IMR-90 (cell line): ENCODE measurements at regions not wholly inside any gene's neighbourhood (a gene's known extent, or its start where the extent isn't known, plus 50 kb on each side); places are given as distances from the start of the nearest gene placed in this dataset.
A peak's percentile ranks its signal among the peaks of the same experiment; 100 is the strongest.

Experiments
- ATAC-seq: fragments of 200-7000 bp; cut with Tn5 transposase; 2 replicates; pipeline ENCODE4 v1.9.1; 2020; ENCODE audit warnings: low read depth, mild to moderate bottlenecking, moderate library complexity
- BruUV-seq: library from RNA; stranded (reverse); fragments of 400-500 nt; replicated peaks from 2 replicates; lab custom pipeline; 2021; lab: Mats Ljungman, UMichigan
- CTCF ChIA-PET: fragments of 300-600 bp; formaldehyde crosslinking; extraction: SDS; loops from one replicate; lab custom pipeline; 2021; ENCODE audit warnings: antibody characterized with exemption; lab: Yijun Ruan, JAX
- POLR2A ChIA-PET: fragments of 300-600 bp; sonication (Branson Sonifier 250); formaldehyde crosslinking; loops from one replicate; lab custom pipeline; 2022; ENCODE audit warnings: antibody characterized with exemption; ENCODE audit not compliant: unreplicated experiment; lab: Charles Lee
- DNase-seq: peaks from one replicate; pipeline ENCODE4 v3.0.0; 2013
- H2AFZ ChIP-seq: replicated peaks from 2 replicates; pipeline ENCODE3; 2013; ENCODE audit warnings: low read length, mild to moderate bottlenecking; ENCODE audit not compliant: poor library complexity
- H2AK5ac ChIP-seq: 2 replicates; pipeline ENCODE4 v1.6.1; 2013; ENCODE audit warnings: low read depth, low read length, inconsistent platforms
- H2AK9ac ChIP-seq: replicated peaks from 2 replicates; pipeline ENCODE3; 2013; ENCODE audit warnings: mild to moderate bottlenecking, low read depth, low read length, moderate library complexity; ENCODE audit not compliant: poor library complexity
- H2BK120ac ChIP-seq: 2 replicates; pipeline ENCODE4 v1.6.1; 2013; ENCODE audit warnings: low read depth, low read length, inconsistent platforms
- H2BK15ac ChIP-seq: 3 replicates; pipeline ENCODE4 v1.6.1; 2013; ENCODE audit warnings: low read depth, low read length, inconsistent platforms
- H2BK20ac ChIP-seq: 2 replicates; pipeline ENCODE4 v1.6.1; 2013; ENCODE audit warnings: low read depth, mild to moderate bottlenecking, inconsistent platforms, low read length, moderate library complexity
- H2BK5ac ChIP-seq: 2 replicates; pipeline ENCODE4 v1.6.1; 2013; ENCODE audit warnings: mild to moderate bottlenecking, low read depth, low read length, inconsistent platforms; ENCODE audit not compliant: poor library complexity, severe bottlenecking
- H3K14ac ChIP-seq: replicated peaks from 2 replicates; pipeline ENCODE4 v1.6.1; 2013; ENCODE audit warnings: low read depth, low read length, inconsistent platforms
- H3K18ac ChIP-seq: 2 replicates; pipeline ENCODE4 v1.6.1; 2013; ENCODE audit warnings: low read depth, low read length, control low read depth
- H3K23ac ChIP-seq: 2 replicates; pipeline ENCODE4 v1.6.1; 2013; ENCODE audit warnings: low read depth, low read length, inconsistent platforms
- H3K27ac ChIP-seq: 2 replicates; pipeline ENCODE4 v1.5.1; 2013; ENCODE audit warnings: mild to moderate bottlenecking, control low read depth, low read length; ENCODE audit not compliant: insufficient read depth
- H3K27me3 ChIP-seq: 2 replicates; pipeline ENCODE4 v1.6.1; 2013; ENCODE audit warnings: low read length; ENCODE audit not compliant: control insufficient read depth, insufficient read depth
- H3K36me3 ChIP-seq: 2 replicates; pipeline ENCODE4 v1.6.1; 2013; ENCODE audit warnings: low read length, mixed read lengths; ENCODE audit not compliant: control insufficient read depth, insufficient read depth
- H3K4ac ChIP-seq: 2 replicates; pipeline ENCODE4 v1.6.1; 2013; ENCODE audit warnings: low read depth, low read length, inconsistent platforms
- H3K4me1 ChIP-seq: 2 replicates; pipeline ENCODE4 v1.6.1; 2013; ENCODE audit warnings: low read length, mixed read lengths; ENCODE audit not compliant: control insufficient read depth, insufficient read depth
- H3K4me2 ChIP-seq: 2 replicates; pipeline ENCODE4 v1.6.1; 2013; ENCODE audit warnings: low read depth, mild to moderate bottlenecking, control low read depth, low read length, moderate library complexity
- H3K4me3 ChIP-seq: 2 replicates; pipeline ENCODE4 v1.5.1; 2013; ENCODE audit warnings: low read depth, mild to moderate bottlenecking, control low read depth, low read length, moderate library complexity; ENCODE audit not compliant: insufficient read depth
- H3K56ac ChIP-seq: 2 replicates; pipeline ENCODE4 v1.6.1; 2013; ENCODE audit warnings: low read length, inconsistent platforms; ENCODE audit not compliant: insufficient read depth; ENCODE audit errors: extremely low read depth
- H3K79me1 ChIP-seq, 2 experiments: 2 replicates each; pipeline ENCODE4 v1.6.1; 2013; ENCODE audit warnings: low read length in 2 of 2, inconsistent platforms in 1 of 2, low read depth in 1 of 2
- H3K9ac ChIP-seq: 2 replicates; pipeline ENCODE4 v1.6.1; 2013; ENCODE audit warnings: low read depth, low read length, control low read depth
- H3K9me1 ChIP-seq: 2 replicates; pipeline ENCODE4 v1.6.1; 2013; ENCODE audit warnings: low read length, inconsistent platforms; ENCODE audit not compliant: insufficient read depth
- H3K9me3 ChIP-seq: 2 replicates; pipeline ENCODE4 v1.6.1; 2013; ENCODE audit warnings: low read length; ENCODE audit not compliant: control insufficient read depth, insufficient read depth
- H4K20me1 ChIP-seq: 2 replicates; pipeline ENCODE4 v1.6.1; 2013; ENCODE audit warnings: low read length, inconsistent platforms; ENCODE audit not compliant: insufficient read depth
- H4K5ac ChIP-seq: 2 replicates; pipeline ENCODE4 v1.6.1; 2013; ENCODE audit warnings: mild to moderate bottlenecking, low read depth, low read length, control low read depth
- H4K8ac ChIP-seq, 2 experiments: 2 replicates each; pipeline ENCODE4 v1.6.1; 2013; ENCODE audit warnings: low read depth in 2 of 2, low read length in 2 of 2, control low read depth in 1 of 2, inconsistent platforms in 1 of 2
- H4K91ac ChIP-seq: 2 replicates; pipeline ENCODE4 v1.6.1; 2013; ENCODE audit warnings: low read depth, low read length, inconsistent platforms; ENCODE audit not compliant: insufficient read depth
- CEBPB ChIP-seq: IDR thresholded peaks from 2 replicates; pipeline ENCODE4 v1.6.1; 2012; ENCODE audit warnings: low read depth, low read length, improper control_type of control experiment
- ELK1 ChIP-seq: fragments of 150-350 bp; IDR thresholded peaks from 2 replicates; pipeline ENCODE4 v1.6.1; 2016; ENCODE audit warnings: low read depth, mild to moderate bottlenecking, low read length, moderate library complexity, borderline replicate concordance
- MAFK ChIP-seq: IDR thresholded peaks from 2 replicates; pipeline ENCODE4 v1.6.1; 2012; ENCODE audit warnings: low read depth, low read length, improper control_type of control experiment
- MAZ ChIP-seq: IDR thresholded peaks from 2 replicates; pipeline ENCODE4 v1.6.1; 2012; ENCODE audit warnings: low read depth, mild to moderate bottlenecking, low read length, improper control_type of control experiment, moderate library complexity, borderline replicate concordance
- MXI1 ChIP-seq: IDR thresholded peaks from 2 replicates; pipeline ENCODE4 v1.6.1; 2012; ENCODE audit warnings: low read depth, mild to moderate bottlenecking, low read length, moderate library complexity, borderline replicate concordance
- WGBS, 2 experiments: methylation state at CpG; one replicate each; pipeline versions ENCODE4 v1.1.5 to v1.1.7; 2013; ENCODE audit warnings: missing lambda C conversion rate in 2 of 2; ENCODE audit not compliant: insufficient read length in 1 of 2; ENCODE audit errors: extremely low coverage in 2 of 2; 5-methylcytosine and 5-hydroxymethylcytosine counted together
- dilution Hi-C: fragments of 300-500 bp; cut with HindIII; formaldehyde crosslinking; loops from one replicate; pipeline ENCODE4 v1.14.3; 2018; ENCODE audit warnings: low sequenced_read_pairs; ENCODE audit not compliant: unreplicated experiment
- in situ Hi-C: fragments of 300-500 bp; cut with MboI; formaldehyde crosslinking; loops from 3 replicates; pipeline ENCODE4 v1.14.3; 2019; ENCODE audit warnings: low sequenced_read_pairs, inconsistent platforms, mixed read lengths
- intact Hi-C: fragments of 100-400 bp; cut with micrococcal nuclease; formaldehyde crosslinking; loops from 2 replicates; pipeline ENCODE4 v1.10.0; 2022

GRCh38 chr3:154716170-154716569 lies 286.2 kb upstream of the GPR149 start:
- Histone ChIP-seq H3K4ac (no peak overlapping the region), H3K27me3 (no peaks in the 10 kb centered on the region), H2BK20ac (no peak overlapping the region), H2AK5ac (no peak overlapping the region), H2BK15ac (no peak overlapping the region), H4K8ac (no peak overlapping the region), H2AFZ (no peak overlapping the region), H3K4me2 (no peak overlapping the region), H3K4me3 (no peak overlapping the region), H2BK5ac (no peak overlapping the region), H4K20me1 (no peaks in the 10 kb centered on the region), H3K14ac (no peak overlapping the region), H3K79me1 (no peaks in the 10 kb centered on the region), H3K9me1 (no peaks in the 10 kb centered on the region), H3K9me3 (no peaks in the 10 kb centered on the region), H3K18ac (no peak overlapping the region), H3K23ac (no peak overlapping the region), H3K56ac (no peak overlapping the region), H4K5ac (no peak overlapping the region), H3K27ac (no peak overlapping the region), H3K4me1 (no peaks in the 10 kb centered on the region), H2BK120ac (no peak overlapping the region), H2AK9ac (no peak overlapping the region), H3K36me3 (no peaks in the 10 kb centered on the region), H4K91ac (no peak overlapping the region), H3K9ac (no peak overlapping the region)
- DNase-seq, result no peak
- intact Hi-C loops, result no loop called here
- dilution Hi-C loops, result no loop called here
- ChIA-PET CTCF (no interaction called here), POLR2A (no interaction called here)
- ATAC-seq, result no peak
- TF ChIP-seq MAFK (peak; percentile 54), ELK1 (no peak), CEBPB (no peak), MXI1 (no peak), MAZ (no peak)
- no TSS peak for BruUV-seq
- in situ Hi-C loops, result no loop called here
- WGBS, 2 experiments, result no CpG with 5 or more reads among the region's 3 CpGs
